ENCODE measurements at regions not wholly inside any gene's neighbourhood (a gene's known extent, or its start where the extent isn't known, plus 50 kb on each side); places are given as distances from the start of the nearest gene placed in this dataset.
"Not testable (repeated sequence)": the region's sequence is repeated elsewhere in the genome, so short reads cannot be mapped to it uniquely, and the experiment has no call there.

DNA sequence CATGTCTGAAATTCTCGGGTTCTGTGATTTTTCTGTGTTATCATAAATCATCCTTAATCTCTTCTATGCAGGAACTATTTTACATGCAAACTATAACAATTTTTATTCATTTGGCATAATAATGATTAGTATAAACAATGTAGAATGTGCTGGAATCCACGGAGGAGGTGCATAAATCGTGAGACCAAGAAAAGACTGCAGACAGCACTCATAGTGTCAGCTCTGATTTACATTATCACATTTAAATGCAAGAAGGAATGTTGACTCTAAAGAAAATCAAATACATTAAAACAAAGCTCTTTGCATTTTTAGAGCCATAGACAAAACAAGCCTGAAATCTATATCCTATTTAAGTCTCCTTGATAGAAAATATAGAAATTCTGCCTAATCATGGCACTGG lies 501.7 kb upstream of the STXBP6 start:
- no peak for DNase-seq (ENCODE audit: low spot score)

DNA sequence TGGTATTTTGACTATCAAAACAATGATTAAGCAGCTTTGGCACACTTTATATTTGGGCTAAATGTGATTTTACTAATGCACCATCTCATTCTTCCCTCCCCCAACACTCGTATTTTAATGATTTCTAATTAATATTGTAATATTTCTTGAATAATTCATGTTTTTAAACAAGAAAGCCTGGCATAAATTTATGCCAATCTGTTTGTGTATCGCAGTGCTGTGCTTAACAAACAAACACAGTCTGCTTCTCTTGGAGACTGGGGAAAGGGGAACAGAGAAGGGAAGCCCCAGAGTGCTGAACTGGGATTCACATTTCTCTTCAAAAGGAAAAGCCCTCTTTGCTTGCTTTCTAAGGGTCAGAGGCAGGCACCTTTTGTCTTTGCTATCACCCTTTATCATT lies 496.9 kb upstream of the STXBP6 start:
- no peak for DNase-seq (ENCODE audit: low spot score)

DNA sequence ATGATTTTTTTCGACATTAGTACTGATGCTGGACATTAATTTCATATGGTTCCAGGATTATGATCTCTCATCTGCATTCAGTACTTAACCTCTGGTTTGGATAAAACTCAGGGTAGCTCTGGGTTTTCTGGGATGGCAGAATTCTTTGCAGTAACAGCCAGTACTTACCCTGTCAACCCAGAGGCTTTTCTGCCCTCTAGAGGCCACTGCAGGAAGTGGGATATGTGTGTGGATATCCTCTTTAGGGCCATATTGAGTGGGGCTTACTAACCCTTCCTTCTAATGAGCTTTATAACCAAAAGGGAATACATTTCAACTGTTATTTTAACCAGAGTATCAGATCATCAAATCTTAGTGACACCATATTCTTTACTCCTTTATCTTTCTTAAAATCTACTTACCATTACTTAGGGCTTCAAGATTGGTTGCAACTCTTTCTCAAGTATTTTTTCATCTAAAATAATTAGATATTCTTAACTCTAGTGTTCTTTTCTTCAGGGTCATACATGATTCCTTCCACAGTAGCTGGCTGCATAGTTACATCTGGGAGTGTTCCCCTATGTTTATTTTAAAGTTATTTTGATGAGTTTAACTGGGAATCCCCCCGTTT lies 488.0 kb upstream of the STXBP6 start:
- DNase-seq (ENCODE audit: low spot score): no peak

DNA sequence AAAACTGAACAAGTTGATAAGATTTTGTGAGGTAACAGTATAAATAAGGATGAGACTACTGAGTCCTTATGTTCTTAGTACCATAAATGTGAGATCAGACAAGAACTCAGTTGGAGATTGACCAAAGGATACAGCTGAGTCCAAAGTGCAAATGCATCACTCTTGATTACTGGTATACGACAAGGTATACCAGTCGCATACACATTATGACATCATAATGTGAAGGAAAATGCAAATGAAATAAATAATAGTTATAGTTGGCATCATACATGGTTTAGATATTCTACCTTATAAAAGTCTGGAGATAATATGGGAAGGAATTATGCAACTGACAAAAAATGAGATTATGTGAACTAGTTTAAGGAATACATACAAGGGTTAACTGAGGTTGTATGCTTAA lies 476.3 kb upstream of the STXBP6 start:
- no peak for DNase-seq (ENCODE audit: low spot score)

DNA sequence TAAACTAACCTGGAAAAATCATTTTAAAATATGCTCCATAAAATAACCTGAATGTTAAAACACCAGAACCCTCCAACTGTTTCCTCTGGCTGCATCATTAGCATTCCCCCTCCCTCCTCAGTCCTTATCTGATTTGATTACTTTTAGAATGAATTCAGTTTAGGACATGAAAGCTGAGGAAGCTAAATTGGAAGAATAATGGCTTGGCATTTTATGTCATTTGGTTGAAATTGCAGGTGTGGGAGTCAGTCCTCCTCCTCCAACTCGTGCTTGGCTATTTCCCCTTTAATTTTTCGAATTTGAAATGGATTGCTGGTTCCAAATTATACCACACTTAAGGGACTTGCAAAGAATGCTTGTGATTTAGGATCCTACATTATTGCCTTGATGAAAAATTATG lies 473.0 kb upstream of the STXBP6 start:
- DNase-seq (ENCODE audit: low spot score): no peak

DNA sequence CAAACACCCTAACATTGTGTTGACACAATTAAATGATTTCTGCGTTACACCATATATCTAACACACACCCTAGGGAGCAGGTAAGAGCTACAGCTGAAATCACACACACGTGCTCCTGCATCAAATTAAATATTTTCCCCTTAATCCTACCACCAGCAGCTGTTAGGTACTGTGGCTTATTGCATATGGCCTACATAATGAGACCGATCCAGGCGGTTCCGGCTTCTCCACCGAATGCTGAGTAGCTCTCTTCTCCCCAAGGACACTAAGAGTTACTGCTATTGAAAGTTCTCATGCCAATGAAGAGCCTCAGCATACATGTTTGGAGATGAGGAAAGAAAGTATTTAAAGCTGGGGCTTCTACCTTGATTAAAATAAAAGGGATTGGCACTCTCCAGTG lies 472.2 kb upstream of the STXBP6 start:
- no peak for DNase-seq (ENCODE audit: low spot score)

DNA sequence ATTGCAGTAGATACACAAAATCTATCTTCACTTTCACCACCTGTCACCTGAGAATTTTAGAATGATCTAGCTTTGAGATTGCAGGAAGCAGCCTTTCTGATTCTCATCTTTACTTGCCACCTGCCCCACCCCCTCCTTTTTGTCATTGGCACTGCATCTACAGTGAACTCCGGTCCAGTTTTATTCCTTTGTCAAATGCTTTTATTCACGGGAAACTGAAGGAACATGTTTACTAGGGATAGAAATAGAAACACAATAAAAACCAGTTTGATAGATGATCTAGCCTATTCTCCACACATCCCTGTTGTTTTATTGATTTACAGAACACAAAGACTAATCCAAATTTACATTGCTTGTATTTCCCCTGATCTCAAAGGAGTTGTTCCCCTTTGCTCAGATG lies 471.7 kb upstream of the STXBP6 start:
- DNase-seq (ENCODE audit: low spot score): no peak

DNA sequence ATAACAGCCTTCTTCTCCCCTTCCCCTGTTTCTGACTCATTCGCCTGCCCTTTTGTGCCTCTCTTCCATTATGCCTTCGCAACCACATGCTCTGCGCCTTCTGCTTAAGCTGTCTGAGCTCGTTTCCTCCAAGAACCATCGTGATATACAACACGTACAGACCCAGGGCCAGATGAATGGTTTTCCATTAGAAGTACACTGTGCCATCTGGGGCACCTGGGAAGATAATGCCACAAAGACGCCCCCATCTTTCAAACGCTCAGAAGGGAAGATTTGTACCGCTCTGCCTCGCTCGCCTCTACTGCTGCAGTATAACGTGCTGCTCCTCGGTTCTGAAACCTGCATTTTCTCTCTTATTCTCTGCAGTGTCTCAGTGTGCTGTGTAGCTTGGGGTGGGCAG lies 470.9 kb upstream of the STXBP6 start:
- no peak for DNase-seq (ENCODE audit: low spot score)

DNA sequence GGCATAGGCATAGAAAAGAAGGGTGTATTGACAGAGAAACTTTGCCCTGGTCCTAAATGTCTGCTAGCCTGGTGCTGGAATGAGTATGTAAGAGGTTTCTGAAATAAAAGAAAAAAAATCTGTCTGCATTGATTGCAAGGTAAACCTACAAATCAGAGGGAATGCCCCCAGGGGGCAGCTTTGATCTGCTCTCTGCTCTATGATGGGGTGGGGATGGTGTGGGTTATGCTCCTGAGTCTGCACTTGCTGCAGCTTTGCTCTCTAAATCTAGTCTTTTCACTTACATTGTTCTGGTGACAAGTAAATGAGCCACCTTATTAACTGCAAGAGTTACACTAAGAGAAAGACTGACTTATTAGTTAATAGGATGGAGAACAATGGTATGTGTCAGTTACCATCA lies 468.4 kb upstream of the STXBP6 start:
- no peak for DNase-seq (ENCODE audit: low spot score)

DNA sequence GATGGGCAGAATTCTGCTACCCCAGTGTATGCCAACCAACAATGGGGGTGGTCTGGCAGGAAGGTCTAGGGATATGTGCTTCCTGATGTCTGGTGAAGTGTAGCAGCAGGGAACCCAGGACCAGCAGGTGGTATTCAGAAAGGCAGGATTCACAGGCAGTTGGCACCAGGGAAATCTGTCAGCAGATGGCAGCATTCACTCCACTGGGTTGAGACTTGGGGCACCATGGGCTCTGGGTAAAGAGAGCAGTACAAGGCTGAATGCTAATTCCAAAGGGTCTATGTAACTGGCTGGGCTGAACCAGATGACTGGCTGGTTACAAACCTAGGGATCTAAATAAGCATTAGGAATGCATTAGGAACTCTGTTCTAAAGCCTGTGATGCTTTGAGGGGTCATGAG lies 466.9 kb upstream of the STXBP6 start:
- no peak for DNase-seq (ENCODE audit: low spot score)

DNA sequence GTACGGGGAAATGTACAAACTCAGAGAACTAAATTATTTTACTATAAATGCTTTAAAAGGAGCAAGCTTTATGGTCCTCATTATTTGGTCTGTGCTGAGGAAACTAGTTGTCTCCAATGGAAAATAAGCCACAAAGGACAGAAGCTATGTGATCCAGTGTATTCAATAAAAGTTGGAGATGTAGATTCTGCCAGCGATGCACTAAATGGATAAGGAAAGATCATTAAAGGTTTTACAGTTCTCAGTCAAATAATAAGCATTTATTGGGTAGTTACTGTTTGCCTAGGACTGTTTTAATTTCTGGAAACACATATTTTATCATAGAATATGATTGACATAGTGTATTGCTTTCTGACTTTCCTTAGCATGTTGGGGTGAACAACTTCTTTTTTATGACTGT lies 458.9 kb upstream of the STXBP6 start:
- no peak for DNase-seq (ENCODE audit: low spot score)

DNA sequence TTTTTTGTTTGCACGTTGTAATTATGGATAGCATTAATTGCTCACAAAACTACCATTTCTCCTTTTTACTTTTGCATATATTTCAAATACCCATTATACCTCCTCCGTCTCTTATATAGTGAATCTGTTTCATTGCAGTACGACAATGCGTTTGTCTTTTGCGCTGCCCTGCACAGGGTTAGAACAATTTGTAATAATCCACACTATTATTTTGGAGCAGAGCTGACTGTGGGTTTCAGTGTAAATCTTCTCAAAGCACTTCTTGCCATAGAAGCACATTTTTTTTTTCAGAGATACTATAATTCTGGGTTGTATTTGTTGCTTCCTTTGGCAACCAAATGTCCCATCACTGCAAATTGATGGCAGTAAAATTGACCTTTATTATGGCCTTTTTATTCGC lies 451.8 kb upstream of the STXBP6 start:
- DNase-seq (ENCODE audit: low spot score): no peak

DNA sequence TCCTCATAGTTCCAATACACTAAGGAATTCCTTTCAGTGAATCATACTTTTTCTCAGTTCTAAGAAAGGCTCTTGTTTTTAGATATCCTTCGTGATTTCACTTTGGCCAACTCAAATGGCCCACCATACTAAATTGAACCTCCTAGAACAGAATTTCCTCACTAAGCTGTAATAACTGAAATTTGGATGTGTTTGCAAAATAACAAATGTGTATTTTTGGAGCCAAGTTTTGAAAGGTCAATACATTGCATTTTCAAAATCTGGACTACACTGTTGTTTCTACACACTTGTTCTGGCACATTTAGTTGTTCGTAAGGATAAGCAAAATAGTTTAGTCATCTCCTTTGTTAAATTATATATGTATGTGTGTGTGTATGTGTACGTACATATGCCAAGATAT lies 439.0 kb upstream of the STXBP6 start:
- no peak for DNase-seq (ENCODE audit: low spot score)

DNA sequence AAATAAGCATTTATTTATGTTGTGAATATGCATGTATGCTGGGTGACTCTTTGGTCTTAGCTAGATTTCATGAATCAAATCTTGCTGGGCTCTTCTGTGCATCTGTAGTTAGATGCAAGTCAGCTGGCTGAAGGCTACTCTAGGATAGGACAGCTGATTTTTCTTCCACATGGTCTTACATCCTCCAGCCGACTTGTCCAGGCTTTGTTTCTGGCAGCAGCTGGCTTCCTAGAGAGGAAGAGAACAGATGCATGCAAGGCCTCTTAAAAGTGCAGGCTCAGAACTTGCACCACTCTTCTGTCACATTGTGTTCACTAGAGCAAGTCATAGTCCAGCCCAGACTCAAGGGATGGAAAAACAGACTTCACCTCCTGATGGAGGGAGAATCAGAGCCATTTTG lies 435.4 kb upstream of the STXBP6 start:
- no peak for DNase-seq (ENCODE audit: low spot score)

DNA sequence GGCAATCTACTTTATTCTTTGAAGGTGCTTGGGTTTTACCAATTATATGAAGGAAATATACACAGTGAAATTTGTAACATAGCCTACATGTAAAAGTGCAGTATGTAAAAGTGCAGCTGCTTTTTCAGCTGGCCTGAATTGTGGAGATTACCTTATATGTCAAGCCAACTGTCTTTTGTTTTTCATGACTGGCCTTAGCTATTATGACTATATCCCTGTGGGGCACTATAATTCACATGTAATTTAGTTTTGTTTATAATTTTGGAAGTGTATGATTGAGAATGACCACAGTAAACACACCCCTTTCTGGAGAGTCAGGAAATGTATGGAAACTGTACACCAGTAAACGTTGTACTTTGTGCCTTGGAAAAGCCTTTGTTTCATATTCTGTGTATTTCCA lies 435.0 kb upstream of the STXBP6 start:
- DNase-seq (ENCODE audit: low spot score): no peak

DNA sequence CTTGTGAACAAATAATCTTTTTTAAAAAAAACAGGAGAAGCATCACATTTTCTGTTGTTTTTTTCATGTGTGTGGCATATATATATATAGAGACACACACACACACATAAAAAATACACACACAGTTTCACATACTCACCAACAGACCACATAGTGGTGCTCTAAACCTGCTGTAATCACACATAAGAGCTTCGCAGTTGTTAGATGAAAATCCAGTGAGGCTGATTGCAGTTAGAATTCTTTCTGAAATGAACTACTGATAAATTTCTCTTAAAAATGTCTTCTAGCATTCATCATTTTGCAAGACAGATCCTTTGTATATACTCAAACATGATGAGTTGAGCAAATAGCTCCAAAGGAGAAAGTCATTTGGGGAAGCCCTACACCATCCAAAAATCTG lies 434.3 kb upstream of the STXBP6 start:
- no peak for DNase-seq (ENCODE audit: low spot score)

DNA sequence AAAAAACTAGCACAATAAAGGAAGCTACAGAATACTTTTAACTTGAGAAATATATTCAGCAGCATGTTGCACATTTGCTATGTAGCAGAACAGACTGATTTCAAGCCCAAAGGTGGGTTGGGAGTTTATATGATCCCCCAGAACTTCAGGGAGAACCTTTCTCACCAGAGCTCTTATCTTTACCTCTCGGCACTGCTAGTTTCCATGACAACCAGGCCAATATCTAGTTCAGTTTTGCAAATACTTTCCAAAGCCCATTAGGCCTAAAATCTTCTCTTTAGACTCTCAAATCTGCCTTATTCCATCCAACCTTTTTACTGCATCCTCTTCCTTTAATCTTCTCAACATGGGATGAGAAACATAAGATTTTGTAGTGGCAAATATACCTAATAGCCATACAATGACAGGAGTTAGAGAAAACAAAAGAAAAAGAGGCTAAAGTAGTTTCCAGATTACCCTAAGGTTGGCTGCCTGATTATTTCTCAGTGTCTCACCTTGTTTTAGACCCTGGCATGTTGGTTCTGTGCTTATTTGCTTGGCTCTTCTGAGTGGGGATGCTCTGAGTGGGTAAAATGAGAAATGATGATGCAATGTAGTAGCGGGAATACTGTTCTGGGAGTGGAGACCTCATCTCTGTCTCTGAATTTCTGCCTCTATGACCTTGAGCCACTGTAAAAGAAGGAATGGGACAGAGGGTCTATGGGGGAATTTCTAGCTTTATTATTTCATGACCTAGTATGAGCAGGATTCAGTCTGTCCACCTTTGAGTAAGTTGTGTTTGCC lies 427.6 kb upstream of the STXBP6 start:
- DNase-seq (ENCODE audit: low spot score): no peak

DNA sequence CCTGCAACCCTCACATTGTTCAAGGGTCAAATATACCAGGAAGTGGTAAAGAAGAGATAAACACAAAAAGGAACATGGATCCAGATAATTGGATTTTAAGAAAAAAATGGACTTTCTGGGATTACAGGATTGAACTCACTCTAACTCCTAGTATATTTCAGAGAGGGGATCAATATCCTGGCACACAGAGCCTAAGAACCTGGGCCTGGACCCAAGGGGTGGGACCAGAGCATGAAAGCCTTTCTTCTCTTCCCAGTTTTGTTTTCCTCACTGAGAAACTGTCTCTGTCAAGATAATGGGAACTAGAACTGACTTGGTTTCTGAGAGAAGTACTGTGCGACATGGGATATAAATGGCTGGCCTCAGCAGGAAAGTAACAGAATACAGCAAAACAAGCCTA lies 422.8 kb upstream of the STXBP6 start:
- DNase-seq (ENCODE audit: low spot score): no peak

DNA sequence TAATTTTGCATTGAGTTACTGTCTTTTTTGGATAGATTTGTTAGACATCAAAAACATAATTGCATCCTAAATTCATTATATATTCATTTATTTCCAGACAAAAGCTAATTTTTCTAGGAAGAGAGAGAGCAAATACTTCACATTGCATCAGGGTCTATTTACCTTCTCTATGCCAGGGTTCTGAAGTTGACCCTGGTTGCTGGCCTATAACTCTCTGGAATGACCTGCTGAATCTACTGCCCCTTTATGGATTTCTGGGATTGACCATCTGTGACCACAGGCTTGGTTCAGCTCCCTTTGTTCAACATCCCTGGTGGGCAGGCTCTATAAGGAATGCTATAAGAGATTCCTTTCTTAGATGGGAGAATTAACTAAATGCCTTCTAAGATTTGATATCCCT lies 414.8 kb upstream of the STXBP6 start:
- DNase-seq (ENCODE audit: low spot score): no peak

DNA sequence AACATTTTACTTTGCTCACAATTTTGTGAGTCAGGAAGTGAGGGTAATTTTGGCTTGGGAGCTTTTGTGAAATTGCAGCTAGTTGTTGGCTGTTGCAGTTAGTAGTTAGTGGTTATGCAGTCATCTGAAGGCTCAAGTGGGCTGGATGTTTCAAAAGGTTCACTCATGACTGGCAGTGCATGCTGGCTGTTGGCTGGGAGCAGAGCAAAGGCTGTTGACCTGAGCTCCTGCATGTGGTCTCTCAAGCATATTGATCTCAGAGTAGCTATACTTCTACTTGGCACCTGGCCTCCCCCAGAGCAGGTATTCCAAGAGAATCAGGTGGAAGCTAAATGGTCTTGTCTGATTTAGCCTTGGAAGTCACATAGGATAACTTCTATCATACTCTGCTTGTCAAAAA lies 414.1 kb upstream of the STXBP6 start:
- no peak for DNase-seq (ENCODE audit: low spot score)

DNA sequence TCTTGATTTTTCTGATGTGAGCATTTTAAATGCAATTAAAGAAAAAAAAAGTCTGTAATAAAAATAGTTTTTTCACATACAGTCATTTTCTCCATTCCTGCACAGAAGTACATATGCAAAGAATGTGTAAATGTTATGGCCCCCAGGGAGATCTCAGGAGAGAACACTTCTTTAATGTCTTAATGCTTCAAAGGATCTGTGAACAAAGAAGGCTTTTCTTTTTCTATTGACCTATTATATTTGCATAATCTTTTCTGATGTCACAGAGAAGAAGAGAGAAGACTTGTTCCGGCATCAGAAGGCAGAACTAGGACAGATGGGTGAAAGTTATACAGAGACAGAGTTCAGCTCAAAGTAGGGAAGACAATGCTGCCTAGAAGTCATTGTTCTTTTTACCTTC lies 413.5 kb upstream of the STXBP6 start:
- no peak for DNase-seq (ENCODE audit: low spot score)

DNA sequence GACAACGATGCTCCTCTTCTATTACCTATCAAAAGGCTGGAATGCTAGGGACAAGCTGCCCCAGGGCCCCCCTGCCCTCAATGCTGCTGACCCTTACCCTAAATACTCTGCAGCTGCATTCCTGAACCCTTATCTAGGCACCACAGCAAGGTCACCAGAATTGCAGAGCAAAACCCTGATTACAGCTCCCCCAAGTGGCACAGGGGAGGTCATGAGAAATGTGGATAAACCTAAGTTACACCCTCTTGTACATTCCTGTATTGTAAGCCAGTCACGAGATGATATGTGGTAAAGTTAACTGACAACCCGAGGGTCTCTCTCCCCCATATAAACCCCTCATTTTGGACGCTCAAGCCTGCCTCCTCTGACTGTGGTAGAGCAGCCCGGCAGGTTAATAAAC lies 411.8 kb upstream of the STXBP6 start:
- DNase-seq (ENCODE audit: low spot score): no peak

DNA sequence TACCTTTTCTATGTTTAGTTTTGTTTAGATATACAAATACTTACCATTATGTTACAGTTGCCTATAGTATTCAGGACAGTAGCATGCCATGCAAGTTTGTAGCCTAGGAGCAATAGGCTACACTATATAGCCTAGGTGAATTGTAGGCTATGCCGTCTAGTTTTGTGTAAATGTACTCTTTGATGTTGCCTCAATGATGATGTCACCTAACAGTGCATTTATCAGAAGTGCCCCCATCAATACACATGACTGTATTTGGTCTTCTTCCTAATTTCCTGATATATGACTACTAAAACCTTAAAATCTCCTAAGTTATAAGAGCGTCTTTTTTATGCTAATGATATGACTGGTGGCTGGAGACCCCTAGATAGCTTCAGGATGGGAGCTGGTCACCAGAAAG lies 394.4 kb upstream of the STXBP6 start:
- DNase-seq (ENCODE audit: low spot score): no peak

DNA sequence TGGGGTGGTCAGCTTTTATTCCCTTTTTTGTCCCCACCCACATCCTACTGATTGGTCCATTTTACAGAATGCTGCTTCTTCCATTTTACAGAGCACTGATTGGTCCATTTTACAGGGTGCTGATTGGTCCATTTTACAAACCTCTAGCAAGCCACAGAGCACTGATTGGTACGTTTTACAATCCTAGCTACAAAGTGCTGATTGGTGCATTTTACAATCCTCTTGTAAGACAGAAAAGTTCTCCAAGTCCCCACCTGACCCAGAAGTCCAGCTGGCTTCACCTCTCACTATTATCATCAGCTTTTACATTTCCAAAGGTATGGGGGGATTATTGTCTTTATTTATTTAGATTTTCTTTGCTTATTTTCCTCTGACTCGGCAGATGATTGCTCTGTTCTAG lies 390.4 kb upstream of the STXBP6 start:
- DNase-seq (ENCODE audit: low spot score): not testable (repeated sequence)

Measured in A172 (cell line).